Mesendoderm (in vitro differentiated cells): ENCODE measurements at regions not wholly inside any gene's neighbourhood (a gene's known extent, or its start where the extent isn't known, plus 50 kb on each side); places are given as distances from the start of the nearest gene placed in this dataset.

Experiments
- DNase-seq: peaks from one replicate; pipeline ENCODE4 v3.0.0; 2013
- H2AK5ac ChIP-seq: 2 replicates; pipeline ENCODE4 v1.6.1; 2013; ENCODE audit warnings: low read length, inconsistent platforms
- H2BK120ac ChIP-seq: 2 replicates; pipeline ENCODE4 v1.6.1; 2013; ENCODE audit warnings: low read depth, mild to moderate bottlenecking, low read length, moderate library complexity, mixed read lengths
- H2BK15ac ChIP-seq: replicated peaks from 2 replicates; pipeline ENCODE4 v1.6.1; 2013; ENCODE audit warnings: low read depth, mild to moderate bottlenecking, moderate library complexity
- H2BK5ac ChIP-seq: 2 replicates; pipeline ENCODE4 v1.6.1; 2013; ENCODE audit warnings: low read length, inconsistent platforms
- H3K18ac ChIP-seq: 2 replicates; pipeline ENCODE4 v1.6.1; 2013; ENCODE audit warnings: mild to moderate bottlenecking, low read length, mixed read lengths
- H3K23ac ChIP-seq: one replicate; pipeline ENCODE4 v1.6.1; 2013; ENCODE audit warnings: low read length
- H3K27ac ChIP-seq: 2 replicates; pipeline ENCODE4 v1.5.1; 2013; ENCODE audit warnings: low read depth, mild to moderate bottlenecking, inconsistent platforms, low read length, moderate library complexity
- H3K27me3 ChIP-seq: 2 replicates; pipeline ENCODE4 v1.6.1; 2013; ENCODE audit warnings: low read length, control low read depth, mild to moderate bottlenecking, inconsistent platforms; ENCODE audit not compliant: insufficient read depth, poor library complexity
- H3K36me3 ChIP-seq: 2 replicates; pipeline ENCODE4 v1.6.1; 2013; ENCODE audit warnings: low read length, inconsistent platforms; ENCODE audit not compliant: control insufficient read depth, insufficient read depth
- H3K4ac ChIP-seq: one replicate; pipeline ENCODE4 v1.6.1; 2013; ENCODE audit warnings: low read depth, mild to moderate bottlenecking, low read length, moderate library complexity
- H3K4me1 ChIP-seq: 2 replicates; pipeline ENCODE4 v1.6.1; 2013; ENCODE audit warnings: low read depth, low read length, inconsistent platforms; ENCODE audit not compliant: control insufficient read depth
- H3K4me2 ChIP-seq: 2 replicates; pipeline ENCODE4 v1.6.1; 2013; ENCODE audit warnings: low read length
- H3K4me3 ChIP-seq: 2 replicates; pipeline ENCODE4 v1.5.1; 2013; ENCODE audit warnings: mild to moderate bottlenecking, low read length
- H3K56ac ChIP-seq: one replicate; pipeline ENCODE4 v1.6.1; 2013; ENCODE audit warnings: low read length
- H3K79me1 ChIP-seq: 2 replicates; pipeline ENCODE4 v1.6.1; 2013; ENCODE audit warnings: low read length, inconsistent platforms
- H3K79me2 ChIP-seq: 2 replicates; pipeline ENCODE4 v1.6.1; 2013; ENCODE audit warnings: mild to moderate bottlenecking, low read length; ENCODE audit not compliant: control insufficient read depth, insufficient read depth
- H3K9ac ChIP-seq: 2 replicates; pipeline ENCODE4 v1.6.1; 2013; ENCODE audit warnings: low read length, inconsistent platforms
- H4K5ac ChIP-seq: one replicate; pipeline ENCODE4 v1.6.1; 2013; ENCODE audit warnings: low read length
- H4K8ac ChIP-seq: one replicate; pipeline ENCODE4 v1.6.1; 2013; ENCODE audit warnings: low read depth, mild to moderate bottlenecking, control low read depth, low read length, moderate library complexity
- WGBS: extraction: QIAGEN DNeasy Blood & Tissue Kit; methylation state at CpG from one replicate; pipeline ENCODE4 v1.1.7; 2013; ENCODE audit warnings: low lambda C conversion rate, missing lambda C conversion rate; ENCODE audit not compliant: insufficient coverage; ENCODE audit errors: extremely low coverage; 5-methylcytosine and 5-hydroxymethylcytosine counted together

DNA sequence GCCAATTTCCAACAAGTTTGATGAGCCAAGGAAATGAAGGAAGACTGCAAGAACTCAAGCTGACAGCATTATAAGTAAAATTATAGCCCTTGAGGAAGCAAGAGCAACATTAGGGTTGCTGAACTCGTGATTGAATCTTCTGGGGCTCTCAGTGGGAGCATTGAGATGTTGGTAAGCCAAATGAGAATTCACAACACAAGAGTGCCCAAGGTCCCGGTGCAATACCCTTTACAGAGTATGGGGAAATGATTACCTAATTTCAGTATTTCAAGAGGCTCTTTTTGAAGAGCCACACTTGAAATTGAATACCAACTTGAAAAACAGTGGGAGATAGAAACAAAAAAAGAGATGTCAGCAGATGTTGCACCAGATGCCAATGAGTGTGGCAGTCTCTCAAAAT, 554.5 kb downstream of the STK39 start:
- H3K4me1 ChIP-seq: no peaks in the 10 kb centered on the region
- no peak overlapping the region for H4K8ac ChIP-seq
- no peak overlapping the region for H2BK15ac ChIP-seq
- H3K56ac ChIP-seq: no peak overlapping the region
- WGBS: no CpG with 5 or more reads among the region's 2 CpGs
- H3K79me1 ChIP-seq: no peaks in the 10 kb centered on the region
- DNase-seq: no peak
- H3K18ac ChIP-seq: no peak overlapping the region
- H3K27ac ChIP-seq: no peak overlapping the region
- H3K4ac ChIP-seq: no peak overlapping the region
- no peak overlapping the region for H2BK5ac ChIP-seq
- H3K36me3 ChIP-seq: no peaks in the 10 kb centered on the region
- H3K9ac ChIP-seq: no peak overlapping the region
- H3K79me2 ChIP-seq: no peaks in the 10 kb centered on the region
- H2AK5ac ChIP-seq: no peak overlapping the region
- no peak overlapping the region for H2BK120ac ChIP-seq
- H3K23ac ChIP-seq: no peak overlapping the region
- H3K27me3 ChIP-seq: no peaks in the 10 kb centered on the region
- H4K5ac ChIP-seq: no peak overlapping the region
- no peak overlapping the region for H3K4me3 ChIP-seq
- H3K4me2 ChIP-seq: no peak overlapping the region

DNA sequence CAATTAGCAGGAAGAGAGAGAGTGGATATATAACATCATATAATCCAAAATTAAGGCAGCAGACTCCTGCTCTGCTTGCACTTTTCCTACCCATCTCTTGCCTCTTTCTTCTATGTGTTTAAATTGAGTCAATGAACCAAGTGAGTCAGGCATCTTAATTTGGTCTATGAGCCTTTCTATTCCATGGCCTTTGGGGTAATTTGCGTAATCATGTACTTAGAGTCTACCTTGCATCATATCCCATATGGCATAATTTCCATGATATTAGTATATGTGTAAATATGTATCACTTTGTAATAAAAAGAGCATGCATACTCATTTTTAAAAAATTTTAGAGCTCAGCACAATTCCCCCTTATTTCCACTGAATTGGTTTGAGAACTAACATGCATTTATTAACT, 555.2 kb downstream of the STK39 start:
- Histone ChIP-seq H2BK120ac (no peak overlapping the region), H3K36me3 (no peaks in the 10 kb centered on the region), H3K79me1 (no peaks in the 10 kb centered on the region), H3K27ac (no peak overlapping the region), H2BK5ac (no peak overlapping the region), H3K27me3 (no peaks in the 10 kb centered on the region), H3K23ac (no peak overlapping the region), H3K79me2 (no peaks in the 10 kb centered on the region), H4K8ac (no peak overlapping the region), H2BK15ac (no peak overlapping the region), H3K56ac (no peak overlapping the region), H3K18ac (no peak overlapping the region), H3K4ac (no peak overlapping the region), H4K5ac (no peak overlapping the region), H3K4me2 (no peak overlapping the region), H2AK5ac (no peak overlapping the region), H3K9ac (no peak overlapping the region), H3K4me3 (no peak overlapping the region), H3K4me1 (no peaks in the 10 kb centered on the region)
- no peak for DNase-seq
- no CpG with 5 or more reads among the region's 1 CpG for WGBS

DNA sequence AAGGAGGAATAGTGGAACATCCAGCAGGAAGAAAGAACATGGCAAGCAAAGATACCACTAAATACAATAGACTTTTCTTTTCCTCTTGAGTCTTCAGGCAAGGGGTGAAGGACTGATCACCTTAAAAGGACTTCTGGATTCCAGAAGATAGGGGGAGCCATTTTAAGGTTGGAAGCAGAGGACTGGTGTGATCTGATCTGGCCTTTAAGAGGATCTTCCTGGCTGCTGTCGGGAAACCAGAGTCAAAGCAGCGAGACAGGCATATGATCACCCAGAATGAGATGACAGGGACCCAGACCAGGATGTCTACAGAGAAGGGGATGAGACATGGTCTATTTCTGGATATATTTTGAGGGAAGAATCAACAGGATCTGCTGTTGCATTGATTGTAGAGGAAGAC, 558.0 kb downstream of the STK39 start:
- no peak overlapping the region for H3K9ac ChIP-seq
- H4K5ac ChIP-seq: no peak overlapping the region
- H3K4me3 ChIP-seq: no peak overlapping the region
- no peak overlapping the region for H2BK5ac ChIP-seq
- H2BK15ac ChIP-seq: no peak overlapping the region
- H2BK120ac ChIP-seq: no peak overlapping the region
- no peak overlapping the region for H3K4ac ChIP-seq
- H3K23ac ChIP-seq: no peak overlapping the region
- peak overlapping the region; percentile 8 for H3K56ac ChIP-seq
- no peak overlapping the region for H4K8ac ChIP-seq
- no peaks in the 10 kb centered on the region for H3K79me2 ChIP-seq
- no peak overlapping the region for H2AK5ac ChIP-seq
- no peaks in the 10 kb centered on the region for H3K27me3 ChIP-seq
- no peaks in the 10 kb centered on the region for H3K4me1 ChIP-seq
- no peaks in the 10 kb centered on the region for H3K79me1 ChIP-seq
- DNase-seq: peak; percentile 94
- no peak overlapping the region for H3K27ac ChIP-seq
- H3K36me3 ChIP-seq: no peaks in the 10 kb centered on the region
- WGBS: no CpG with 5 or more reads among the region's 2 CpGs
- H3K18ac ChIP-seq: no peak overlapping the region
- no peak overlapping the region for H3K4me2 ChIP-seq

DNA sequence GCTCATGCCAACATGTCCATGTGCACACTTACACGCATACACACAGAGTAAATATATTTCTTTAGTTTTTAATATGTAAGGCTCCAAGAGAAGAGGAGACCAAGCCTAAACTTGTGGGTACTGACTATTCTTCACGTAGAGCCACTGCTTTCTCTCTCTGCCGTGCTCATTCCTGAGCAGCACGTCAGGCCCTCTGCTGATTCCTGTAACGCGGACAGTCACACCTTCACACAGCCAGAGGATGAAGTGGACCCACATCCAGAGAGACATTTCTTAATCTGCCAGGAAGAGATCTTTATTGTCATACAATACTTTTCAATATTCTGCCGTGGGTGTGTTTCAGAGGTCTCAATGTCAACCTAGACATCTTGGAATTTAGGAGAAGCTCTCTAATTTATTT, 560.7 kb downstream of the STK39 start:
- no peak overlapping the region for H2AK5ac ChIP-seq
- no peaks in the 10 kb centered on the region for H3K79me2 ChIP-seq
- H2BK120ac ChIP-seq: no peak overlapping the region
- H3K4ac ChIP-seq: no peak overlapping the region
- H3K4me3 ChIP-seq: no peak overlapping the region
- no peak overlapping the region for H3K23ac ChIP-seq
- H3K4me1 ChIP-seq: no peaks in the 10 kb centered on the region
- H3K4me2 ChIP-seq: no peak overlapping the region
- H4K5ac ChIP-seq: no peak overlapping the region
- H3K36me3 ChIP-seq: no peaks in the 10 kb centered on the region
- H2BK5ac ChIP-seq: no peak overlapping the region
- no peak overlapping the region for H3K56ac ChIP-seq
- H2BK15ac ChIP-seq: no peak overlapping the region
- no peak overlapping the region for H3K9ac ChIP-seq
- no peaks in the 10 kb centered on the region for H3K27me3 ChIP-seq
- WGBS: no CpG with 5 or more reads among the region's 7 CpGs
- no peak overlapping the region for H4K8ac ChIP-seq
- no peak overlapping the region for H3K18ac ChIP-seq
- no peaks in the 10 kb centered on the region for H3K79me1 ChIP-seq
- peak; percentile 17 for DNase-seq
- H3K27ac ChIP-seq: no peak overlapping the region

DNA sequence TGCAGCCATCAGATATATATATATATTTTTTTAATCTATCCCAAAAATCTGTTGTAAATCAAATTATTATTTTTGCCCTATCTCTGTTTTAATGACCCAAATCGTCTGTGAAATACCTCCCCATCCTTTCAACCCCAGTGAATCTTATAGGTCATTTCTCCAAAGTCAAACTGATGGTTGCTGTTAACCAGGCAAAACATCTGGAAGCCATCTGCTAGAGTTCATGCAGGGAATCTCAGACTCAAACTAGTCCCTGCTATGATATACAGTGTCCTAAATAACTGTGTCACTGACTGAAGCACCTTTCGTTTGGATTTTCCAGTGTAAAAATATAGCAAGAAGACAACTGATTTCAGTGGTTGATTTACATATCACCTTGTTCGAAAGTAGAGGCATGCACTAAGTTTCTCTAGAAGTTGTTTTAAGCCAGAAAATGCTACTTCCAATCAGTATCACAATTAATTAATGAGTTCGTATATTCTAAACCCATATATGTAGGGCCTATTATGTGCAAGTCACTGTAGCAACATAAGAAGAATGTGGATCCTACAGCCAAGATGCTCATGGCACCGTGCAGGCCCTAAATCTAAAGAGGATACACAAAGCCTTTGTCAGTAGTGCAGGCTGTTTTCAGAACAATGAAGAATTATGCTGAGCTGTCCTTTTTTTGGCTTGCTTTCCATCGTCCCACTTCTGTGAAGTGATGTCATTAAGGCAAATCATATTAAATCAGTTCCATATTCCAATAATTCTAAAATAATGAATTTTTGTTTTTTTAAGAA, 566.0 kb downstream of the STK39 start:
- no peaks in the 10 kb centered on the region for H3K79me2 ChIP-seq
- H3K9ac ChIP-seq: no peak overlapping the region
- H3K36me3 ChIP-seq: no peaks in the 10 kb centered on the region
- H2BK120ac ChIP-seq: no peak overlapping the region
- H3K79me1 ChIP-seq: no peaks in the 10 kb centered on the region
- no peak overlapping the region for H2AK5ac ChIP-seq
- DNase-seq: no peak
- H2BK5ac ChIP-seq: no peak overlapping the region
- H3K4me1 ChIP-seq: no peaks in the 10 kb centered on the region
- H3K27ac ChIP-seq: no peak overlapping the region
- no peak overlapping the region for H4K8ac ChIP-seq
- H4K5ac ChIP-seq: no peak overlapping the region
- no peak overlapping the region for H3K4me3 ChIP-seq
- H3K56ac ChIP-seq: no peak overlapping the region
- H2BK15ac ChIP-seq: no peak overlapping the region
- H3K4ac ChIP-seq: no peak overlapping the region
- H3K18ac ChIP-seq: no peak overlapping the region
- WGBS: no CpG with 5 or more reads among the region's 6 CpGs
- no peak overlapping the region for H3K23ac ChIP-seq
- H3K27me3 ChIP-seq: no peaks in the 10 kb centered on the region
- H3K4me2 ChIP-seq: no peak overlapping the region

DNA sequence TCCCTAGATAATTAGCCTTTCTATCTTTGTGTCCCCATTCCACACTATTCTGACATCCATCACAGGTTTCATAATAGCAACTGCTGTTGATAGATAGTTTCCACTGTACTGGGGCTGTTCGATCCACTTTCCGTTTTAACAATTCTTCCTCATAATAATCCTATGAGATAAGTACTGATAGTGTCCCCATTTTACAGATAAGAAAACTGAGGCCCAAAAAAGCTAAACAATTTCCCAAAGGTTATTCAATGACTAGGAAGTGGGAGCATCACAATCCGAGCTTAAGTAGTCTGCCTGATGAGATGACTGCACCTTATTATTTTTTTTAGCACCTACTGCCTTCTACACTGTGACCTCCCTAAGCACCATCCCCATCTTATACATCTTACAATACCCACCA, 569.2 kb downstream of the STK39 start:
- no peaks in the 10 kb centered on the region for H3K36me3 ChIP-seq
- no peak overlapping the region for H3K9ac ChIP-seq
- no peak overlapping the region for H2AK5ac ChIP-seq
- H3K23ac ChIP-seq: no peak overlapping the region
- H3K27me3 ChIP-seq: no peaks in the 10 kb centered on the region
- H3K4me2 ChIP-seq: no peak overlapping the region
- H4K5ac ChIP-seq: no peak overlapping the region
- no peak overlapping the region for H3K18ac ChIP-seq
- no peaks in the 10 kb centered on the region for H3K4me1 ChIP-seq
- no peak overlapping the region for H3K56ac ChIP-seq
- H3K27ac ChIP-seq: no peak overlapping the region
- no CpG with 5 or more reads among the region's 3 CpGs for WGBS
- no peak overlapping the region for H3K4ac ChIP-seq
- no peak overlapping the region for H2BK15ac ChIP-seq
- no peaks in the 10 kb centered on the region for H3K79me2 ChIP-seq
- no peak overlapping the region for H4K8ac ChIP-seq
- no peak overlapping the region for H2BK120ac ChIP-seq
- no peak overlapping the region for H3K4me3 ChIP-seq
- no peaks in the 10 kb centered on the region for H3K79me1 ChIP-seq
- no peak overlapping the region for H2BK5ac ChIP-seq
- no peak for DNase-seq
